NB4 (cell line): ENCODE measurements at regions not wholly inside any gene's neighbourhood (a gene's known extent, or its start where the extent isn't known, plus 50 kb on each side); places are given as distances from the start of the nearest gene placed in this dataset.

Experiments used
- DNase-seq: peaks from one replicate; pipeline ENCODE4 v3.0.0; 2010; ENCODE audit warnings: low read depth
- H3K4me3 ChIP-seq: one replicate; pipeline ENCODE4 v1.5.1; 2011; ENCODE audit warnings: mild to moderate bottlenecking, low read depth, low read length, moderate library complexity
- CTCF ChIP-seq: IDR thresholded peaks from one replicate; pipeline ENCODE4 v1.5.1; 2012; ENCODE audit warnings: low read depth, low read length
- MYC ChIP-seq: IDR thresholded peaks from 2 replicates; pipeline ENCODE4 v1.6.1; 2011; ENCODE audit warnings: low read depth, low read length
- POLR2A ChIP-seq: IDR thresholded peaks from 2 replicates; pipeline ENCODE4 v1.6.1; 2011; ENCODE audit warnings: mild to moderate bottlenecking; ENCODE audit not compliant: insufficient read length; ENCODE audit errors: extremely low read depth
- TF ChIP-seq, protein P1 (sequence below): IDR thresholded peaks from 2 replicates; pipeline ENCODE4 v1.6.1; 2011; ENCODE audit warnings: low read depth, low read length

DNA sequence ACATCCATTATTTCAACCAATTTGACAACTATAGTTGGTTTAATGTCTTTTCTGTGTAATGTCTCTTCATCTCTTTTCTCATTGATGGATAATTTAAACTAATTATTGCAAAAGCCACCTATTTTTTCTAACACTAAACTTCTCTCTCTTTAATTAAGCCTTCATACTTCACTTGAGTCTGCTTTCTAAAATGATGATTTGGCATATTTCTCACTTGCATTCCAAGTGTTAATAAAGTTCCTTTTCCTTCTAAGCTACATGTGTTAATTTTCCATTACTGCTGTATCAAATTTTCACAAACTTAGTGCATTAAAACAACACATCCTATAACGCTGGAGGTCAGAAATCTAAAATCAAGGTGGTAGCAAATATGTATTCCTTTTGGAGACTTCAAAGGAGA lies 1743.8 kb upstream of the PCDH7 start:
- no peak overlapping the region for H3K4me3 ChIP-seq
- TF ChIP-seq, protein P1, sequence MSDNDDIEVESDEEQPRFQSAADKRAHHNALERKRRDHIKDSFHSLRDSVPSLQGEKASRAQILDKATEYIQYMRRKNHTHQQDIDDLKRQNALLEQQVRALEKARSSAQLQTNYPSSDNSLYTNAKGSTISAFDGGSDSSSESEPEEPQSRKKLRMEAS, result no peak
- TF ChIP-seq MYC, result no peak
- TF ChIP-seq CTCF, result no peak
- TF ChIP-seq POLR2A, result no peak
- no peak for DNase-seq

GRCh38 chr4:29002151-29002550 lies 1718.0 kb upstream of the PCDH7 start:
- DNase-seq, result no peak
- H3K4me3 ChIP-seq, result no peak overlapping the region
- TF ChIP-seq POLR2A, result no peak
- TF ChIP-seq, protein P1, result no peak
- no peak for TF ChIP-seq CTCF
- no peak for TF ChIP-seq MYC

DNA sequence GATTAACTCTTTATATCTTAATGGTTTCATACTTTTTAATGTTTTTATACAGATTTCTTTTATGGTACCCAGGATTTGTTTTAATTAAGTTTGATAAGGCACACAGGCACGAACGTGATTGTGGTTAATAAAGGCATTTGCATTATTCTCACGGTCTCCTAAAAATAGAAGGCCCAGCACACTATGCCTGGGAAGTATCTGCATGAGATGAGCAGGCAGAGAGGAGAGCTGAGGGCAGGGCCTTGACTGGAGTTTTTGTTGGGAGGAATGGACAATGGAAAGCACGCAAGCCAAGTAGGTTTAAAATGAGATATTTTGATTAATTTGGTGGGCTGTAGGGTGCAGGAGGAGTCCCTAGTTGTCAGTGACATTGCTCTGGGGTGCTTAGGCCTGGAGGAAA lies 1714.3 kb upstream of the PCDH7 start:
- H3K4me3 ChIP-seq, result no peak overlapping the region
- TF ChIP-seq, protein P1, result no peak
- TF ChIP-seq CTCF (no peak), MYC (no peak), POLR2A (no peak)
- DNase-seq, result no peak

DNA sequence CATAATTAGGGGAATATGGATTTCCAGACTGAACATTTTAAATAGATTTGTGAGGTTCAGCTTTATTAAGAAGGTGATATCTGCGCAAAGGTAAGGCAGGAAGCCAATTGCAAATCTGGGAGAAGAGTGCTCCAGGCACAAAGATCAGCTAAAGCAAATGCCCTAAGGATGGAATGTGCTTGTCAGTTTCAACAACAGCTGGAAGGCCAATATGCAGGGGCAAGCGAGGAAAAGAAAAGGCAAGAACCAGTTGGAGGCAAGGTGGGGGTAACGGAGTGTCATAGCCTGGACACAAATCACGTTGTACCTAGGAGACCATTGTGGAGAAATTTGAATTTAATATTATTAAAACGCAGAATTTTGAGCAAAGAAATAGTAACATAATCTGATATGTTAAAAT lies 1710.3 kb upstream of the PCDH7 start:
- DNase-seq, result no peak
- no peak overlapping the region for H3K4me3 ChIP-seq
- TF ChIP-seq POLR2A (no peak), MYC (no peak)
- TF ChIP-seq, protein P1, result no peak

DNA sequence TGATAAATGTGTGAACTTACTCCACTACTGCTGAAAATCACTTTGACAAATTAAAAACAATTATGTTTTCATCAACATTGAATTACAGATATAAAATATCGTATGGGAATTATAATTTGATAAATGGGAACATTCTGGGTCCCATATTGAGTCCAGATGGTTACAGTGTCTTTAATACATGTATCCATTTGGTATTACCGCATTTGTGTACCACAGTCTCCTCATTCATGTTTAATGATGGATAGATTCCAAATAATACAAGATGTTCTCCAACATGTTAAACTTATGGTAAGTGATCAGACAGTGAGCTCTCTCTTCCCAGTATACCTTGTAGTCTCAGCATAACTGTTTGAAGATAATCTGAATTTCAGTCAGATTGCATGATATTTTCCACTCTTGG lies 1706.8 kb upstream of the PCDH7 start:
- TF ChIP-seq CTCF, result no peak
- TF ChIP-seq POLR2A, result no peak
- TF ChIP-seq, protein P1, result no peak
- no peak for TF ChIP-seq MYC
- DNase-seq, result no peak
- no peak overlapping the region for H3K4me3 ChIP-seq

DNA sequence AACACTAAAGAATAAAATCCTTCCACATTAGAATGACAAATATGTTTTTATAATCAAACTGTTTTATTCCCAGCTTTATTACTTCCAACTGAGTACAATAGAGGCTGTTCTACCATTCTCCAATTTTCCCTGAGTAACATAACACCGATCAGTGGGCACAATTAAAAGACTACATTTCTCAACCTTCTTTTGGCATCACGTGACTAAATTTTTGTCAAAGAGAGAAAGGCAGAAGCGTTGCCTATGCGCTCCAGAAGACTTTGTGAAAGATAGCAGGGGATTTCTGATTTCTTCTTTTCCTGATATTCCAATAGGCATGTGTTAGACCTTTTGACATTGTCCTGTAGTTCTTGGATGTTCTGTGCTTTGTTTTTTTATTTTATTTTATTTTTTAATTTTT lies 1705.6 kb upstream of the PCDH7 start:
- no peak for TF ChIP-seq MYC
- TF ChIP-seq CTCF, result no peak
- no peak for DNase-seq
- H3K4me3 ChIP-seq, result no peak overlapping the region

- no peak overlapping the region for H3K4me3 ChIP-seq
- DNase-seq, result no peak
- TF ChIP-seq POLR2A (no peak), MYC (no peak), CTCF (no peak)
- TF ChIP-seq, protein P1, result no peak
Measured at GRCh38 chr4:29033703-29034102, 1686.5 kb upstream of the PCDH7 start.
